ENCODE measurements at regions not wholly inside any gene's neighbourhood (a gene's known extent, or its start where the extent isn't known, plus 50 kb on each side); places are given as distances from the start of the nearest gene placed in this dataset.

DNA sequence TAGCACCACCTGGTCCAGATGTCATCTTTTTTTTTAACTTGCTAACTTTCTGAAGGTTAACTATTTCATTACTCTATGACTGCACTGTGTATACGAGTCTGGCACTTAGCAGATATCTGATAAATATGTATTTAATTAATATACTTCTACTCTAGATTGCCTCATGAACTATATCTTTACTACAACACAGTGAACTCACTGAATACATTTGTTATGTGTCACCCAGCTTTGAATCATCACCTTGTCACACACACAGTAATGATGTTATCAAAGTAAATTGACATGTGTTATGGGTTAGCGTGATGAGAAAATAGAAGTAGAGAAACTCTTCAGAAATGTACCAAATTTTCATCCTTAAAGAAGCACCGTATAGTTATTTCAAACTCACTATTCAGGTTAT, 419.3 kb upstream of the ADGRL3 start:
- TF ChIP-seq, protein P1, sequence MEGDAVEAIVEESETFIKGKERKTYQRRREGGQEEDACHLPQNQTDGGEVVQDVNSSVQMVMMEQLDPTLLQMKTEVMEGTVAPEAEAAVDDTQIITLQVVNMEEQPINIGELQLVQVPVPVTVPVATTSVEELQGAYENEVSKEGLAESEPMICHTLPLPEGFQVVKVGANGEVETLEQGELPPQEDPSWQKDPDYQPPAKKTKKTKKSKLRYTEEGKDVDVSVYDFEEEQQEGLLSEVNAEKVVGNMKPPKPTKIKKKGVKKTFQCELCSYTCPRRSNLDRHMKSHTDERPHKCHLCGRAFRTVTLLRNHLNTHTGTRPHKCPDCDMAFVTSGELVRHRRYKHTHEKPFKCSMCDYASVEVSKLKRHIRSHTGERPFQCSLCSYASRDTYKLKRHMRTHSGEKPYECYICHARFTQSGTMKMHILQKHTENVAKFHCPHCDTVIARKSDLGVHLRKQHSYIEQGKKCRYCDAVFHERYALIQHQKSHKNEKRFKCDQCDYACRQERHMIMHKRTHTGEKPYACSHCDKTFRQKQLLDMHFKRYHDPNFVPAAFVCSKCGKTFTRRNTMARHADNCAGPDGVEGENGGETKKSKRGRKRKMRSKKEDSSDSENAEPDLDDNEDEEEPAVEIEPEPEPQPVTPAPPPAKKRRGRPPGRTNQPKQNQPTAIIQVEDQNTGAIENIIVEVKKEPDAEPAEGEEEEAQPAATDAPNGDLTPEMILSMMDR (IDR thresholded peaks at IDR 0.05; ENCODE audit: low read depth, low read length, missing control alignments), result no peak
- DNase-seq (ENCODE audit: extremely low read depth, low read depth), result no peak
- H3K4me3 ChIP-seq (replicated peaks; ENCODE audit: low read depth, low read length), result no peak overlapping the region

DNA sequence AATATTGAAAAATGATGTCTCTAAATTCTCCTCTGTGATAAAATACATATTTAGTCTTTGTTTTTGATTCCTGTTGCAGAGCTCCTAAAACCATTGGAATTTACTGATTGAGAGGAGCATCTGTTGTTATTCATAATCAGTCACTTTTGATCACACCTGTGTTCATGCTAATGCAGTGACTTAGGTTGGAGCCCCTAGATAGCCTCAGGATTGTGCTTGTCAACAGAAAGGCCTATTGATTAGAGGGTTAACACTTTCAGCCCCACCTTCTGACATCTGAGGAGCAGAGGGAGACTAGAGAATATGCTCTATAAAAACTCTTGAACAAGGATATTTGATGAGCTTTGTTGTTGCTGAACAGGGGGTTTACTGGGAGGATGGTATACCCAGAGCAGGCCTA, 409.5 kb upstream of the ADGRL3 start:
- H3K4me3 ChIP-seq (replicated peaks; ENCODE audit: low read depth, low read length), result no peak overlapping the region
- TF ChIP-seq, protein P1 (IDR thresholded peaks at IDR 0.05; ENCODE audit: low read depth, low read length, missing control alignments), result no peak
- DNase-seq (ENCODE audit: extremely low read depth, low read depth), result no peak

DNA sequence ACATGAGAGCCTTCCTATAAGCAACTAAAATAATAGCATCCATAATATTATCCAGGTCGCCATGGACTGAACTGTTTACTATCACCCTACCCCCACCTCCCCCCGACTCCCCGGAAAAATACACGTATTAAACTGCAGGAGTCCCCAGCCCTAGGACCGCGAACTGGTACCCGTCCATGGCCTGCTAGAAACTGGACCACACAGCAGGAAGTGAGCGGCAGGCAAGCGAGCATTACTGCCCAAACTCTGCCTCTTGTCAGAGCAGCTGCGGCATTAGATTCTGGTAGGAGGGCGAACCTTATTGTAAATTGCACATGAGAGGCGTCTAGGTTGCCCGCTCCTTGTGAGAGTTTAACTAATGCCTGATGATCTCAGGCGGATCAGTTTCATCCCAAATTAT, 405.8 kb upstream of the ADGRL3 start:
- TF ChIP-seq, protein P1 (IDR thresholded peaks at IDR 0.05; ENCODE audit: low read depth, low read length, missing control alignments), result no peak
- no peak overlapping the region for H3K4me3 ChIP-seq (replicated peaks; ENCODE audit: low read depth, low read length)
- no peak for DNase-seq (ENCODE audit: extremely low read depth, low read depth)

DNA sequence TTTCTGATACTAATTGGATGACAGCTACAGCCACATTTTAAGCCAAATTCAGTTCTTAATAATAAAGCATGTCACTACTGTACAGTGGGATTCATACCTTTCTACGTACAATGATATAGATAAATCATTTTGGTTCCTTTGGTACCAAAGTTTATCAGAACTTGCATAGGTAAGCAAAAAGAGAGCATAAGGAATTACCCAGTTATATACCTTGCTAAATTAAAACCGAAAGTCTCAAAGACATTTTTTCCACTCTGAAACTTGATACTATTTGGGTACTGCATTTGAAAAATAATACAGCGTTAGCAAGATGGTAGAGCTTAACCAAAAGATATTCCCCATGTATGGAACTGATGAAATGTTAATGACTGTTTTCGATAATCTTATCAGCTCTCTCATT, 400.9 kb upstream of the ADGRL3 start:
- TF ChIP-seq, protein P1 (IDR thresholded peaks at IDR 0.05; ENCODE audit: low read depth, low read length, missing control alignments), result no peak
- DNase-seq (ENCODE audit: extremely low read depth, low read depth), result no peak
- H3K4me3 ChIP-seq (replicated peaks; ENCODE audit: low read depth, low read length), result no peak overlapping the region

DNA sequence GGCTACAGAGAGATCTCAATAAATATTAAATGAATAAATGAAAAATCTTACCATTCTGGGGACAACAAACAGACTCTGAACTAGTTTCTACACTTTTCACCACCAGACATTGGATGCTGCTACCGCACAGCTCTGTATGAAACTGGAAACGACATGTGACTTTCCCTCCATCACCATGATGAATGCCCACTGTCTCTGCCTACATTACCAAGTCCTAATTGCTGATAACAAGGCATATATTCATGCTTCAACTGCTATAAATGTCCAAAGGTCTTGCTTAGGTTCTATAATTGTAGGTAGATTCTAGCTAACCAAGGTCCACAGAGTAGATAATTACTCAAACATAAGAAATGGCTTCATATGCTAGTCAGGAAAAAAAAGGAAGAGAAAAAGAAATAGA, 399.4 kb upstream of the ADGRL3 start:
- TF ChIP-seq, protein P1 (IDR thresholded peaks at IDR 0.05; ENCODE audit: low read depth, low read length, missing control alignments), result no peak
- no peak for DNase-seq (ENCODE audit: extremely low read depth, low read depth)

DNA sequence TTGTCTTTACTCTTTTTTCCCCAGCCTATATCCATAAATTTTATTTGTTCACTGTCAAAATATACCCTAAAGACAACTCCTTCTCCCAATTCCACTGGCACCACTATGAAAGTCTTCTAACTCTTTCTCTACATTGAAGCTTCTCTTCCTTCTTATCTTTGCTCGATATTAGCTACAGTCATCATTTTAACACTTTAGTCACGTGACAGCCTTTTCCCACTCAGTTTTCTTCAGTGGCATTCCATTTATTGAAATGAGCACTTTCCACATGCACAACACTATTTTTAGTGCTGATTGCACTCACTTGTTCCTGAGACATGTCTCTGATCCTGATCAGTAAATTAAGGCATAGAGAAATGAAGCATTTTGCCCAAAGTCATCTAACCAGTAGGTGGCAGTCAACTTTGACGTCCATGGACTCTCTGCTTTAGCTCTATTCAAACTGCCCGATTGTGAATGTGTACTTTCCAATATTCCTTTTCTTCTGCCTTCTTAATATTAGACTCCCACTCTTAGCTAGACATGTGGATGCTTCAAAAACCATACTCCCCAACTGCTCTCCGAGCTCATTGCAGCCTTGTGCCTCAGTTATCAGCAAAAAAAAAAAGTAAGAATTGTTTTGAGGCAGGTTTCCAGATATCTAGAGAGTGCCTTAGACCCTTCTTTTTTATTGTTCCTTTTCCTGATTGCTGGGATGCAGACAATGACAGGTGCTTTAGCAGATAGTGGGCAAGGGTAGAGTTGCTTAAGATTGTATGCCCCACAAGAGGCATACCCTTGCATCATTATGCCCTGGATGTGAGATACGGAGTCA, 394.4 kb upstream of the ADGRL3 start:
- H3K4me3 ChIP-seq (replicated peaks; ENCODE audit: low read depth, low read length), result no peak overlapping the region
- DNase-seq (ENCODE audit: extremely low read depth, low read depth), result peak; percentile 2
- TF ChIP-seq, protein P1 (IDR thresholded peaks at IDR 0.05; ENCODE audit: low read depth, low read length, missing control alignments), result peak; percentile 54

More for the DNA sequence above, 399.4 kb upstream of the ADGRL3 start:
- no peak overlapping the region for H3K4me3 ChIP-seq (replicated peaks; ENCODE audit: low read depth, low read length)
